ENCODE measurements at regions not wholly inside any gene's neighbourhood (a gene's known extent, or its start where the extent isn't known, plus 50 kb on each side); places are given as distances from the start of the nearest gene placed in this dataset.

DNA sequence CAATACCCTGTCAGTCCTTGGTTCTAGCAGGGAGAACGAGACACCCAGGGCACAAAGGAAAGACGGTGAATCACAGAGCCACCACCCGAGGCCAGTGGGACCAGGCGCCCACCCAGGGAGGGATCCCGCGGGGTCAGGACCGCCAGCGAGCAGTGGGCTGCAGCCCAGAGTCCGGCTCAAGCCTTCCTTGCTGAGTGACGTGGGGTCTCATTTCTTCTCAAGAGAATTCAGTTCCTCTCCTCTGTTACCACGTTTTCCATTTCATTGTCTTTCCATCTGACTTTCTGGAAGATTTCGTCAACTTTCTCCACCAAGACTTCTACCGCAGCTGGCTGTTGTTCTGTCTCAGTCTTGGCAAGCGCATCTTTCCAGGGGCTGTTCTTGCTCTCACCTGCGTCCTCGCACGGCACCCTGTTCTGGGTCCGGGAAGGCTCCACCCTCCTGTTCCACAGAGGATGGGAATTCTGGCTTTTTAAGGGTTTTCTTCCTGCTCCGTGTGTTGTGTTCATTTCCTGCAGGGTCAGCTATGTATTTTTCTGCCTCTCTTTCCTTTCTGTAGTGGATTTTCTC is 248.6 kb downstream of the NDUFA10 start:
- DNase-seq, result no peak

DNA sequence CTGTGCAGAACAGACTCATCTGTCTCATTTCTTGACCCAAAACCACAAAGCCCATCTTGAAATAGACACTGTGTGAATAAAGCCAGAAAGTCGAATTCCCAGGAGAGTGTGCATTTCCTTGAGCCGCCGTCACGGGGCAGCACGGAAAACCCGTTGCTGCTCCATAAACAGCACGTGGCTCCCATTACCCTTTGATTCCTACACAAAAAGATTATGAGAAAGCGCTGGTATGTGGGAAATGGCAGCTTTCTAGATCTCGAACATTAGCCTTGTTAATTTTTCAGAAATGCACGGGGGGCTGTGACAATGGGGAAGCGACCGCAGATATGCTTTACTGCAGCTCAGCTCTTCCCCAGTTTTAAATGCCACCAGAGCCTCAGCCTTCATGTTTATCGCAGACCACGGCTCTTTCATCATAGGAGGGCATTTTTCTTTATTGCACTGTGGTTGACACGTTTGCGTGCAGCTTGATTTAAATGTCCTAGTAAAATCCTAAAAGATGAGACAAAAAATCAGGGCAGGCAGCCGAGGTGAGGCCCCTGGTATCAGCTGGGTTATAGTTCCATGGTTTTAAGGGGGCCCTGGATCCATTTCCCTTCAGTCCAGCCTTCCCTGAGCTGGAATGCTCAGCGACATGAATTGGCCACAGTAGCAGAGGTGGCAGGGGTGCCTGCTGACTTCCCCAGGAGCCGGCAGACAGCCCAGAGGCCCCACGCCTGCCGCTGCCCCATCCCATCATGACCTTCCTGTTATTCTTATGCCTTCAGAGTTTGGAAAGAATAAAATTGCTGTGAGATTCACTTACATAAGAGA is 249.3 kb downstream of the NDUFA10 start:
- DNase-seq, result peak; percentile 29

DNA sequence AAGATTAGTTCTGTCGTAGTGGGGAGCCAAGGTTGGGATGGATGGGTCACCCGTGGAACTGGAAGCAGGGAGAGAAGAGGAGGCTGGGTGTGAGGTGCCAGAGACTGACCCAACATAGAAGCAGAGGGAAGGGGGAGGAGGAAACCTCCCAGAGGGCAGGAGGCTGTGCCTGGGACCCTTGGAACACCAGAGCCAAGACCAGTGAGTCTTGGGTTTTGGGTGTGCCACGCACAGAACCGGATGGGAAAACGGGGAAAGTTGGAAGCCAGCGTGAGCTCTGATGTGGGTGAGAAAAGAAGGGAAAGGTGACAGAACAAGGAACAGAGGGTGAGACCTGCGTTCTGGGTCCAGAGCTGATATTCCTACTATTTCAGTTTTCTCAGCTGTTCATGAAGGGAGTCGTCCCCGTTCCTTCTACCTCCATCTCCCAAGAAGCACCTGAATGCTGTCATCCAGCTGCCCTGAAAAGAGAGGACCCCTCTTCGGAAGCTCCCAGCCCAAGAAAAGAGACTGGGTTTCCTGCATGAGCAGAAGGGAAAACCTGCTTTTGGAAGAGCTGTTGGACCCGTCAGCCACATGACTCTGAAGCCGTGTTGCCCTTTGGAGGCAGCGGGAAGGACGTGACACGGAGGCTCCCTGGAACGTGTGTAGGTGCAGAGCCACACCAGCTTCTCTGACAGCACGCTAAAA is 250.1 kb downstream of the NDUFA10 start:
- DNase-seq, result no peak

DNA sequence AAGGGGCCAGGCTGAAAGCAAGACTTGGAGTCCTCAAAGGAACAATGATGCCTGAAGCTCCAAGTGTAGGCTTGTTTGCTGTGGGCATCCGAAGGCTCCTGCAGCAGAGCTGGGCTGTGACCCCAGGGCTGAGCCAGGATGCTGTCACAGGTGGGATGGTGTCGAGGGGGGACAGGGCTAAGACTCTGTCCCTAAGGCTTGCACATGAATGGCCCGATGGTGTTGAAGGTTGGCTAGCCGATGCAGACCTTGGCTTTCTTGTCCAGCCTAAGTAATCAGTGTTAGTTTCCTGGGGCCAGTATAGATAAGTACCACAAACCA is 251.0 kb downstream of the NDUFA10 start:
- DNase-seq, result no peak

DNA sequence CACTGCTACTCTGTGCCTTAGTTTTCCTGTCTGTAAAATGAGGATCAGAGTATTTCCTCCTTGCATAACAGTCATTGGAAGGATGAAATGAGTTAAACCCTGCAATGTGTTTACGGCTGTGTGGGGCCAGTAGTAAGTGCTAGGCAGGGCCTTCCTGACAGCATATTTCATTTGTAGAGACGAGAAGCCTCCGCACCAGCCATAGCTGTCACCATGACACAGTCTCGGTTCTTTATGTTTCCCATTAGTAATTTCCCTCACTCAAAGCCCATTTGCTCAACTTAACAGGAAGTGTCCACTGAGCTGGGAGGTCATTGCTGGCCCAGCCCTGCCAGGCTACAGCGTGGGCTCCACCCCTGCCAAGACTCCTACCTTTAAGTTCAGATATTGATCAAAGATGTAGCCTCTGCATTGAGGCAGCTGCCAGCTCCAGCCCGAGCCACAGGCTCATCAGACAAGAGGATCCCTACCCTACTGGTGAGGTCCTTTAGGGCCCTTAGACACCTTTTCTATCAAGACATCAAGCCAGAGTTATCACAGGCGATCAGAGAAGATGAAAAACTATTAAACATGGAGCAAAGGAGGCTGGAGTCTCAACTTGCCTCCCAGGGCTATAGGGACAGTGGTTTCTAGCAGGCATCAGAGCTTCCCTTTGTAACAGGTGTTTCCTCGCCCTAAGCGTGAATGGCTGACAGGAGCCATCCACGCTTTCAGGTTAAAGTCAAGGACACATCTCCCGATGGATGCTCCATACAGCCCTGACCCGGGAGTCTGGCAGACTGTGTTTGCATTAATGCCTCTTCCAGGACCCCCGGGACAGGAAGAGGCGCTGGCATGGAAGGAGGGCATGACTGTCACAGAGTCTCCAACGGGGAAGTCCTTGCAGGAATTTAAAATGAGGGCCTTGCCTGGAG is 251.7 kb downstream of the NDUFA10 start:
- no peak for DNase-seq

DNA sequence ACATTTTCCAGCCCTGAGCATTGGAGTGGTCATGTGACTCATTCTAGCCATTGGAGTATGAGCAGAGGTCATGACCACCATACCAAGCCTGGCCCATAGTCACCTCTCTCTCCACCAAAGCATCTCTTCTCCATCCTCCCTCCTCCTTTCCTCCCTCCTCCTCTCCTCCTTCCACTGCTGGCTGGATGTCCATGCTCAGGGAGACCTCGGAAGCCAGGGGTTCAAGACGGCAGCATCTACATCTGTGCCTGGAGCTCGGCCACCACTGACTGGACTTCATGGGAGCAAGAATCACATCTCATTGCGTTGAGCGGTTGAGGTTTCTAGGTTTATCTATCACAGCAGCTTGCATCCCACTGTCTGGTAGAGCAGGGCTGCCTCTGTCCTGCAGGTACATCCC is 252.4 kb downstream of the NDUFA10 start:
- DNase-seq, result no peak

DNA sequence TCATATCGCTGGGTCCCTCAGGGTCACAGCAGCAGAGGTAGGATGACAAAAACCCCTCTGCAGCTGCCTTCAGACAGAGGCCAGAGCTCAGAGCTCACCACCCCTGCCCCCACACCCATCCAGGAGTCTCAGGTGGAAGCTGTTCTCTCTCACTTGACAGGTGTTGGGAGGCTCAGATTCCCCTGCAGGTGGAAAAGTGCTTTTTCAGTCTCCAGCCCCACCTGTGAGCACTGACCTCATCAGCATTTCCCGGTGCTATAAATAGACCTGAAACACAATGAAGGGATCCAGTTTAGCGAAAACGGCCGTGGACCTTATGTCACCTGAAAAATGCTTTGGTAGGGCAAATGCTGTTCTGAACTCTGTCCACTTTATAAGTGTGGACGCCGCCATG is 254.9 kb downstream of the NDUFA10 start:
- DNase-seq, result no peak

DNA sequence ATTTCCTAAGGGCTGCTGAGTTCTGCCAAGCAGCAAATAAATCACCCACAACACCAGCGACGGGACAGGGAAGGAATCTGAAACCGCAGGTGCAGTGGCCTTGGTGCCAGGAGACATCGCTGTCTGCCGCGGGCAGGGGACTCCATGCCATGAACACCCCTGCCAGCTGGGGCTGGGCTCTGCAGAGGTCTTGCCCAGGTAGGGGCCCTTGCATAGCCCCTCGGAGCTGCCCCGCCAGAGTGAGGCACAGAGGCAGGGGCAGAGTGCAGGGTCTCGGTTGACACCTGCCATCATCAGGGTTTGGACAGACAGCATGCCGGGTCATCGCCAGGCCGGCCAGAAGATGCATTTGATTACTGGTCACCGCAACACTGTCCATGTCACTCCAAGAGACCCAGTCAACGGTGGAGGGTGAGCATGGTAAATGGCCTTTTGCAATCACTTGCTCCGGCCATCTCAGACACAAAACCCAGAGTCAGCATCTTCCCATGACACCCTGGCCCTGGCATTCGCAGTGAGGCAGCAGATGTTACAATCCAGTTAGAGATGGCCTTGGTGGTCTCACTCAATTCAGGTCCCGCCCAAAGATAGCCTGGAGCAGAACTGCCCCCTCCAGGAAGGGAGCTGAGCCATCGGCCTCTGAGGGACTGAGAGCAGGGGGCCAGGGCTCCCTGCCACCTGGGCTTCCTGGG is 255.4 kb downstream of the NDUFA10 start:
- no peak for DNase-seq

DNA sequence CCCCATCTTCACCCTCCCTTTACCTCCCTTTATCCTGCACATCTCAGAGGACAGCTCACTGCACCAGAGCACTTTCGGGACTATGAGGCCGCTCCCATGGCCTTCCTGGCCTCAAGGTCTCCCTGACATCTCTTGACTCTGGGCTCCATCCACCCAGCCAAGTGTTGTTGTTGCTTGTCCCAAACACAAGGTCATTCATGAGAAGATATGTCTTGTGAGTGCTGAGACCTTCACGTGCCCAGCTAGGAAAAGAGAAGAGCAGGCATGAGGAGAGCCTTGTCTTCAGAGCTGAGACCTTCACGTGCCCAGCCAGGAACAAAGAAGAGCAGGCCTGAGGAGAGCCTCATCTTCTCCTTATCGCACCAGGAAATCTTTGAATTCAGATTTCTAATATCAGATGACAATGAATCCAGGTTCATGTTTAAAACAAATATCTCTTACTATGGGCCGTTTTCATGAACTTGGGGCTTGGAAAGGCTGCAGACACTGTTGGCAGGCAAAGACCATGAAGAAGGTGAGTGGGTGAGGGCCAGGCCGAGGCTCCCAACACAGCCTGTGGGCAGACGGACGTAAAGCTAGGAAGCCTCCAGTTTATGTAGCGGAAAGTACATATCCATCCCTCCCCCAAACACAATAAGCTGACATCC is 256.1 kb downstream of the NDUFA10 start:
- DNase-seq, result no peak

DNA sequence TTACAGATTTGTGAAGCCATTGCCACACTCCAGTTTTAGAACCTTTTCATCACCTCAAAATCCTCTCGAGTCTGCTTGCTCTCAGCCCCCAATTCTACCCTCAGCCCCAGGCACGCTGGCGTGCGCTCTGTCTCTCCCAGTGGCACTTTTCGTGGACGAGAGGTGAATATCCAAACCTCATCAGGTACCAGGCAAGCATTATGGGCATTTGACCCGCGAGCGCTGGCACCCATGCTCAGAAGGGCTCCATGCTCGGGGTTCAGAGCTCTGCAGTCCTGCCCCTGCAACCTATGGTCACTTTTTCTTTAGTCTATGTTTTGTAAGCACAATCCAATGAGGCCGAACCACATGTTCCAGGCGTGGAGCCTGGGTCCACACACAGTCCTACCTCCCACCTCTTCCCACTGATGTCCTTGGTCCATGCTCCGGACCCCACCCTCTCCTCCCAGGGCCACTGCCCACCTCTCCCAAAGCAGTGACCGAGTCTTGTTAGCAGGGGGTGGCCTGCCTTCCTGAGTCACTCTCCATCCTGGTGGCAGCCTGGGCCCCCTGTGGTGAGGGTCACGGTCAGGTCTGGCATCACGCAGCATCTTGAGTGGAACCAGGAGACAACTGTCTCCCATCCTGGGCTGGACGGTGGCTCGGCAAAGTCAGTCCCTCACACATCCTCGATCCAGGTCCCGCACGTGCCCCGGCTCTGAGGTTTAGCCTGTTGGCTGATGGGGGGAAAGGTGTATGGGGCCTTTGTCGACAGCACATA is 256.9 kb downstream of the NDUFA10 start:
- DNase-seq, result no peak

DNA sequence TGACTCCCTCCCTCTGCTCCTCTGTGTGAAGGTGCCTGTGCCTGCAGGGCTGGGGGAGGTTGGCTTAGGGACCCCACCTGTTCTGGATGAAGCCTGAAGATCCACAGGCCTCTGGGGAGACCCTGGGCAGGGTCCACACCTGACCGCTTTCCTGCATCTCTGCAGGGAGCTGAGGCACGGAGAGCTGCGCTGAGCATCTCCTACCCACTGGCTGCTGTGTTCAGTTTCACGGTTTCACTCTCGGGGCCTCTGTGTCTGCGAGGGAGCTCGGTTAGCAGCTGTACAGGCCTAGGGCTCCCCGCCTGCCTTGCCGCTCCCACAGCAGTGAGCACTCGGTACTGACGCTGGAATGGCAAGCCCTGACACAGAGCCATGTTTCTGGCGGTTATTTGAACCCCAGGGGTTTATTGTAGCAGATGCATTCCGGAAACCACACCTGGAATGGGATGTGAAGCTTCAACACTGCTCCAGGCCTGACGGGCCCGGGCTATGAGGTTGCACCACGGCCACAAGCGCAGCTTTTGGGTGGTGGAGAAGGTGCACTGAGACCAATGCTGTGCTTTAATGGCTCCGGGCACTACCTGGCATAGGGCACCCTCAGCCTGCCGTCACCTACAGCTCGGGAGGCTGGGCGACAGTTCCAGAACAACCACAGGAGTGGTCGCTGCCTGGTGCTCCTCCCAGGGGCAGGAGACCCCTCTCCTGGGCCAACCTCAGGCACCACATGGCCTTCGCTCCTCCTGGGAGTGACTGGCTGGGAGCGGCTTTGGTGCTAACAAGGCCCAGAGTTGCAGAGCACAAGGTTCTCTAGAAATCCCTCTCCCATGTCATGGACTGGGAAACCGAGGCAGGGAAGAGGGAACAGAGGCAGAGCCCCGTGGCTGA is 257.9 kb downstream of the NDUFA10 start:
- DNase-seq, result no peak

DNA sequence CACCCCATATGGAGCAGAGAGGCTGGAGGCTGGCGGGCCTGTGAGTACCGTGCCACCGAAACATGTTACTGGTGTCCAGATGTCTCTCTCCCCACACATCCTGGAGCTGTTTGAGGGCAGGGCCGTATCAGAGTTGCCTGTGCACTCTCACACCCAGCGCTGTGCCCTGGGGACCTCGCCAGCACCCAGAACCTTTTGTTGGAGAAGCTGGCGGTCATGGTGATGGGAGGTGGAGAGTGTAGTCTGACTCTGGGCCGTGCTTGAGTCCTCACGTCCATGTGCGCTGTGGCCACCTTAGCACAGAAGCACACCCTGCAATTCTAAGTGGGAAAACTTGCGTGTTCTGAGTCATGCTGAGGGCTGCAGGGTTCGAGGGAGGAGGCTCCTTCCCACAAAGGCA is 259.2 kb downstream of the NDUFA10 start:
- DNase-seq, result no peak

DNA sequence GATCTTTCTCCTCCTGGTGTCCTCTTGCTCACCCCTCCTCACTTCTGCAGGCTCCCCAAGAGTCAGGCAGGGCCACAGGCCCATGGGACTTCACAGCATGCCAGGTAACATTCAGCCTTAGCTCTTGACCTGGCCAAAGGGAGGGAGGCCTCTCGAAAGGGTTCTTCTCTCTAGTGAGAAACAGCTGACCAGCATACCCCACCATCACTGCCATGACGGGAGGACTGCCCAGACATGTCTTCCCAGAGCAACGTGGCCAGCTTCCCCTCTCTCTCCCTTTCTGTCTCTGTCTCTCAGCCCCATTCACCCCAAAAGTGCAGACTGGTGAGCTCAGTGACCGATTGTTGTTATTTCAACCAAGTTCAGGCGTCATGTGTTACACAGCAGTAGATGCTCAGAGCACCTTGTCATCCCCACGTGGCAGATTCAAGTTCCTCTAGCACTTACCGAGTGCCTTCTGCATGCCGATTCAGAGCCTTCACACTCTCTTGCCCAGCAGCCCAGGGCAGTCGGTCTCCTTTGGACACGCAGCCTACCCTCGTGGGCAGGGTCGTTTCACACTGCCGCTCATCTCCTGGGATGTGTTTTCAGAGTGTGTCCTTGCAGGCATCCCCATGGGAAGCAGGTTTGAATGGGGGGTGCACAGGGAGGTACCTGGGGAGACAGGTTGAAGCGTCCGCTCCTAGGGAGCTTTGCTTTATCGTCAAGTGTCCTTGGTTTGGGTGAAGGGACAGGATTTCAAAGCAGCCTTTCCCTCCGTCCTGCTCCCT is 259.9 kb downstream of the NDUFA10 start:
- no peak for DNase-seq

DNA sequence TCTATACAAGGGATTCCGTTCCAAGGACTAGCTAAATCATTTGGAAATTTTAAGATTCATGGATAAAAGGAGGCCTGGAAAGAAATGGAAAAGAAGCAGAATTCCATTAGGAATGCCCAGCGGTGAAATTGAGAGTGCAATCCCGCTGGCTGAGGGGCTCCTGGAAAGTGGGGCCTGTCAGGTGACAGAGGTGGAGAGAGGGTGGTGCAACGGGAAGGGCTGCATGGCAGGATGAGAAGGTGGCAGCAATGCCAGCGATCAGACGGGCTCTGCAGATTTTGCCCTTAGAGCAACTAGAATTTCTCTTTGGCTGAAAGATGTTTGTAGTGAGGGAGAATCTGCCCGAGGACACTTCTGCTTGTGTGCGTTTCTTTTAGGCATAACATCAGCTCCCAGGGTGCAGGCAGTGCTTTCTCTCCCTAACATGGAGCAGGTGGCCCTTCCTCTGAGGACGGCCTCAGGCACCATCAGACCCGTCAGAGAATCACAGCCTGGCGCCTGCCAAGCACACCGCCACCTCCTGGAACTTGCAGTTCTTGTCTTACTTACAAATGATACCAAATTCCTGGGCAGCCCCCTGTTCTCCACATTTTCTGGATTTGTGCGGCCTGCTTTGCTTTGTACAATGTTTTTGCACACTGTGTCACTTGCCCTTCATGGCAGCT is 261.6 kb downstream of the NDUFA10 start:
- DNase-seq, result no peak

DNA sequence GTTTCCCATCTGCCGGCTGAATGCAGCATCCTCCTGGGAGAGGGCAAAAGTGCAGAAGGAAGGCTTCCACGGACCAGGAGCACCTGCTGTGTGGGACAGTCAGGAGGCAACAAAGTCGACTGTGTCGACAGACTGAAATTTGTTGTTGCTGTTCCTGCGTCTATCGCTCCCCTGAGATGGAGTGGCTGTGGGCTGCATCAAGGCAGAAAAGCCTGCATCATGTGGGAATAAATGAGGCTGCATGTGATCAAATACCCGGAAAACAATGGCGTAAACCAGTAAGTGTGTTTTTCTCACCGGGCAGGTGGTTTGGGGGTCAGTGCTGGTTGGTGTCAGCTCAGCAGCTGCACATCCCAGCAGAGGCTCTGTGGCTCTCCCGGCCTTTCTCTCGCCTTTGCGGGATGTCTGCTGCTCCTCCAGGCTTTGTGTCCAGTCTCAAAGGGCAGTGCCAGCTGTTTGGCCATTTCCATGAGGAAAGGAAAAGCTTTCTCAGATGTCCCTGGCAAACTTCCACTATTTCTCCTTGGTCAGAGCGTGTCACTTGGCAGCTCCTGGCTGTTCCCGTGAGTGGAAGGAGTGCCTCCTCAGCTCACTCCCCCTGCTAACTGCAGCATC is 262.4 kb downstream of the NDUFA10 start:
- DNase-seq, result no peak

DNA sequence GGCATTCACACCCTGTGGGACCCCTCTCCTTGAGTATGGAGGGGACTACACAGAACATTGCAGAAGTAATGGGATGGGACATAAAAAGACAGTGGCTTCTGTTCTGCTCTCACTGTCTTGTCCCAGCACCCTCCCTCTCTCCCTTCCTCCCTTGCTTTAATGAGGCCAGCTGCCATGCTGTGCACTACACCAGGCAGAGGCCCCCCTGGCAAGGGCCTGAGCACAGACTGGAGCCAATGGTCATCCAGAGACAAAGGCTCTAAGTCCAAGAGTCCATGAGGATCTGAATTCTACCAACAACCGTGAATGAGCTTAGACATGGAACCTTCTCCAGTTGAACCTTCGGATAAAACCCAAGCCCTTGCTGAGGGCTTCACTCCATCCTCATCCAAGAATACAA is 263.0 kb downstream of the NDUFA10 start:
- DNase-seq, result no peak

DNA sequence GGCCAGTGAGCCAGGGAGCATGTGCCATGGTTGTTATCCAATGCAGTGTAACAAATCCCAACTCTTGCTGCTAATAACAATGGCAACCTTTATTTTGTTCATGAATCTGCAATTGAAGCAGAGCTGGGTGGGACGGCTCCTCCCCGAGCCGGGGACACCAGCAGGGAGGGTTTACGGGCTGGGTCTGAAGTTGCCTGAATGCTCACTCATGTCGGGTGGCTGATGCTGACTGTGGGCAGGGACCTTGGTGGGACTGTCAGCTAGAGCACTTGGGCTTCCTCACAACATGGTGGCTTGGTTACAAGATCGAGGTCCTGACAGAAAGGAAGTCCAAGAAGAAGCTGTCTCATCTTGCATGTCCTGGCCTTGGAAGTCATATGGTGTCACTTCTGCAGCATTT is 264.5 kb downstream of the NDUFA10 start:
- no peak for DNase-seq

DNA sequence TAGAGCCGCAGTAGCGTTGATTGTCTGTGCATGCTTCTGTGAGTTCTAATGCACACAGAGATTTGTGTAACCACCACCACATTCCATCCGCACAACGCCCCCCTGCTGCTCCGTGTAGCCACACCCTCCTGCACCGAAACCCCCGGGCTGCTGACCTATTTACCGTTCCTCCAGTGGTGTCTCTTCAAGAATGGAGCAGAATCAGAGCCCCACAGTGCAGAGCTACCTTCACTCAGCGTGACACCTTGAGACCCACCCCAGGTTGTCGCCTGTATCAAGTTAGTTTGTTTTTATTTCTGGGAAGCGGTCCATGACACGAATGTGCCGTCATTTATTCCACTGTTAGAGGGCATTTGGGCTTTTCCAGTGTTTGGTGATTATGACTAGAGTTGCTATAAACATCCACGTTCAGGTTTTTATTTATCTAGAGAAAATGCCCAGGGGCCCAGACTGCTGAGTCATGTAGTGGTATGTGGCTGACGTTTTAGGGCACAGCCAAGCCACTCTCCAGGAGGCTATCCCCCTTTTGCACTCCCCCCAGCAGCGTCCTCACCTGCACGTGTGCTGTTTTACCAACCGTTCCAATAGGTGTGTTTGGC is 266.8 kb downstream of the NDUFA10 start:
- no peak for DNase-seq
